ENCODE measurements at regions not wholly inside any gene's neighbourhood (a gene's known extent, or its start where the extent isn't known, plus 50 kb on each side); places are given as distances from the start of the nearest gene placed in this dataset.

- no peak for ATAC-seq
- no TSS peak for BruUV-seq (replicated peaks)
- POLR2A ChIA-PET (ENCODE audit: unreplicated experiment): no interaction called here
Measured at GRCh38 chr6:74932232-74932888, 273.5 kb downstream of the COL12A1 start.

DNA sequence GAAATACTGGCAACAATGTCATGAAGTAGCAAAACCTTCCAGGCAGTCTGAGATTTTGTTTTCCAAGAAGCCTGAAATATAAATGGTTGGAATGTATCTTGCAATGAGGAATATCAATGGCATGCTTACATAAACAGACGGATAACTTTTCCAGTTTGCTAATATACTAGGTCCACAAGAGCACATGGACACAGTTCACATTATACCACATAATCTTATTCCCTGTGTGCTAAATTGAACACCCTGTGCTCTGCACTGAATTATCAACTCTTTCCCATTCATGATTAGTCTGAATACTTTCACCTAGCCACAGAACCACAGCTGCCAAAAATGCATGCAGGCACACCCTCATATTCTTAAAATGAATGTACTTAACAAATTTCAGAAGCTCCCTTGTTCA is 274.3 kb downstream of the COL12A1 start:
- no peaks in the 10 kb centered on the region for H3K9me3 ChIP-seq (ENCODE audit: low read length)
- H3K36me3 ChIP-seq (ENCODE audit: low read depth, low read length): no peaks in the 10 kb centered on the region
- 0 out of 2 replicates have a peak, but pooled peaks cover 6% of the 10 kb centered on the region for H3K4me1 ChIP-seq (ENCODE audit: insufficient read depth, low read length)
- H3K4me3 ChIP-seq (ENCODE audit: low read length): no peak overlapping the region
- H3K4me2 ChIP-seq (ENCODE audit: low read length): no peak overlapping the region
- no peaks in the 10 kb centered on the region for H3K27me3 ChIP-seq (ENCODE audit: low read length)
- no peaks in the 10 kb centered on the region for H3F3A ChIP-seq (ENCODE audit: low read length, unreplicated experiment)
- H3K9ac ChIP-seq (ENCODE audit: low read length): no peak overlapping the region
- ChIA-PET POLR2A (ENCODE audit: unreplicated experiment) (no interaction called here), CTCF (no interaction called here)
- H3K27ac ChIP-seq (ENCODE audit: low read length): no peak overlapping the region
- intact Hi-C loops (cut with micrococcal nuclease): no loop called here
- ATAC-seq (0 out of 2 replicates have a peak, but pooled peaks have one; percentile 22), DNase-seq (peak; percentile 19)
- no peaks in the 10 kb centered on the region for H3K9me2 ChIP-seq (replicated peaks; ENCODE audit: low read length)
- no peaks in the 10 kb centered on the region for H3K79me2 ChIP-seq (ENCODE audit: low read length)
- H2AFZ ChIP-seq (ENCODE audit: low read length): no peak overlapping the region
- TF ChIP-seq CTCF (conservative IDR thresholded peaks at IDR 0.05; ENCODE audit: low read depth, low read length): no peak
- no peak for TF ChIP-seq EZH2 (IDR thresholded peaks at IDR 0.05; ENCODE audit: low read length, unreplicated experiment)
- no peak for TF ChIP-seq EZH2phosphoT487 (IDR thresholded peaks at IDR 0.05; ENCODE audit: borderline replicate concordance, low read length)
- H4K20me1 ChIP-seq (ENCODE audit: low read length): no peaks in the 10 kb centered on the region
- no TSS peak for BruUV-seq (replicated peaks)

More at GRCh38 chr6:74932232-74932888, 273.5 kb downstream of the COL12A1 start:
- no peak overlapping the region for H2AFZ ChIP-seq (ENCODE audit: low read length)
- no peak overlapping the region for H3K9ac ChIP-seq (ENCODE audit: low read length)
- no peak overlapping the region for H3K27ac ChIP-seq (ENCODE audit: low read length)
- no peaks in the 10 kb centered on the region for H3K36me3 ChIP-seq (ENCODE audit: low read depth, low read length)
- no peaks in the 10 kb centered on the region for H3K79me2 ChIP-seq (ENCODE audit: low read length)
- H4K20me1 ChIP-seq (ENCODE audit: low read length): no peaks in the 10 kb centered on the region
- CTCF ChIA-PET: no interaction called here
- H3K27me3 ChIP-seq (ENCODE audit: low read length): no peaks in the 10 kb centered on the region
- H3F3A ChIP-seq (ENCODE audit: low read length, unreplicated experiment): no peaks in the 10 kb centered on the region
- TF ChIP-seq EZH2phosphoT487 (IDR thresholded peaks at IDR 0.05; ENCODE audit: borderline replicate concordance, low read length): no peak
- TF ChIP-seq EZH2 (IDR thresholded peaks at IDR 0.05; ENCODE audit: low read length, unreplicated experiment): no peak
- no peak for TF ChIP-seq CTCF (conservative IDR thresholded peaks at IDR 0.05; ENCODE audit: low read depth, low read length)
- no peaks in the 10 kb centered on the region for H3K9me3 ChIP-seq (ENCODE audit: low read length)
- no peak overlapping the region for H3K4me3 ChIP-seq (ENCODE audit: low read length)
- 0 out of 2 replicates have a peak, but pooled peaks cover 6% of the 10 kb centered on the region for H3K4me1 ChIP-seq (ENCODE audit: insufficient read depth, low read length)
- H3K9me2 ChIP-seq (replicated peaks; ENCODE audit: low read length): no peaks in the 10 kb centered on the region
- intact Hi-C loops (cut with micrococcal nuclease): no loop called here
- DNase-seq: no peak
- H3K4me2 ChIP-seq (ENCODE audit: low read length): no peak overlapping the region

GRCh38 chr6:74928203-74928602 is 277.6 kb downstream of the COL12A1 start:
- Histone ChIP-seq H3F3A (ENCODE audit: low read length, unreplicated experiment) (no peaks in the 10 kb centered on the region), H4K20me1 (ENCODE audit: low read length) (no peaks in the 10 kb centered on the region), H3K4me1 (ENCODE audit: insufficient read depth, low read length) (0 out of 2 replicates have a peak, but pooled peaks cover 6% of the 10 kb centered on the region), H3K27me3 (ENCODE audit: low read length) (no peaks in the 10 kb centered on the region), H3K79me2 (ENCODE audit: low read length) (no peaks in the 10 kb centered on the region), H3K27ac (ENCODE audit: low read length) (no peak overlapping the region), H3K4me2 (ENCODE audit: low read length) (no peak overlapping the region), H3K9ac (ENCODE audit: low read length) (no peak overlapping the region), H3K4me3 (ENCODE audit: low read length) (no peak overlapping the region), H2AFZ (ENCODE audit: low read length) (no peak overlapping the region), H3K36me3 (ENCODE audit: low read depth, low read length) (no peaks in the 10 kb centered on the region), H3K9me2 (replicated peaks; ENCODE audit: low read length) (no peaks in the 10 kb centered on the region), H3K9me3 (ENCODE audit: low read length) (no peaks in the 10 kb centered on the region)
- ChIA-PET POLR2A (ENCODE audit: unreplicated experiment) (interaction anchor here (0.6 kb wide), 1 partner anchor 9 kb away, joined by 4 read pairs; no protein-coding TSS in a partner anchor), CTCF (no interaction called here)
- no peak for TF ChIP-seq CTCF (conservative IDR thresholded peaks at IDR 0.05; ENCODE audit: low read depth, low read length)
- no peak for TF ChIP-seq EZH2 (IDR thresholded peaks at IDR 0.05; ENCODE audit: low read length, unreplicated experiment)
- TF ChIP-seq EZH2phosphoT487 (IDR thresholded peaks at IDR 0.05; ENCODE audit: borderline replicate concordance, low read length): no peak
- ATAC-seq (no peak), DNase-seq (no peak)
- intact Hi-C loops (cut with micrococcal nuclease): no loop called here
- BruUV-seq (replicated peaks): no TSS peak
